Ovary (tissue), 7 donors: ENCODE measurements at regions not wholly inside any gene's neighbourhood (a gene's known extent, or its start where the extent isn't known, plus 50 kb on each side); places are given as distances from the start of the nearest gene placed in this dataset.

Source experiments
- DNase-seq, 5 donors: peaks; one replicate each; pipeline ENCODE4 v3.0.0-alpha.2; 2019 to 2020
- H3K27ac ChIP-seq, 2 donors: fragments of 200-600 bp; one replicate each; pipeline versions ENCODE4 v1.5.1 to v1.8.0; 2019 to 2022
- H3K27me3 ChIP-seq: fragments of 200-600 bp; one replicate; pipeline ENCODE4 v1.8.0; 2022
- H3K36me3 ChIP-seq: fragments of 200-600 bp; sonication (generic); one replicate; pipeline ENCODE4 v1.5.1; 2019
- H3K4me1 ChIP-seq: one replicate; pipeline ENCODE4 v1.8.1; 2013; ENCODE audit warnings: mild to moderate bottlenecking, moderate library complexity; ENCODE audit not compliant: insufficient read depth
- H3K4me3 ChIP-seq: fragments of 200-600 bp; sonication (generic); one replicate; pipeline ENCODE4 v1.5.1; 2017
- H3K9me3 ChIP-seq, 2 donors: fragments of 200-600 bp in 1 of 2; sonication (generic) in 1 of 2; one replicate each; pipeline versions ENCODE4 v1.5.1 to v1.8.1; 2013 to 2019; ENCODE audit warnings: mild to moderate bottlenecking in 1 of 2, moderate library complexity in 1 of 2
- CTCF ChIP-seq, 3 donors: fragments of 450-650 bp in 2 of 3; fragments of 200-600 bp in 1 of 3; IDR thresholded peaks; one replicate each; pipeline versions ENCODE4 v1.5.1 to v1.8.0; 2016 to 2022; ENCODE audit warnings: antibody characterized with exemption in 3 of 3, mild to moderate bottlenecking in 1 of 3
- EP300 ChIP-seq: sonication (generic); formaldehyde crosslinking; IDR thresholded peaks from one replicate; pipeline ENCODE4 v1.6.1; 2017; ENCODE audit warnings: antibody characterized with exemption
- POLR2A ChIP-seq: fragments of 450-650 bp; IDR thresholded peaks from one replicate; pipeline ENCODE4 v1.6.1; 2017; ENCODE audit warnings: antibody characterized with exemption, mild to moderate bottlenecking, moderate library complexity
- WGBS, 3 donors: extraction: QIAGEN DNeasy Blood & Tissue Kit in 1 of 3; methylation state at CpG; one replicate each; pipeline versions ENCODE4 v1.1.5 to v1.1.7; 2013 to 2017; 5-methylcytosine and 5-hydroxymethylcytosine counted together
- intact Hi-C, 4 donors: fragments of 100-400 bp; cut with DNase I; formaldehyde crosslinking; loops; one replicate each; pipeline versions ENCODE4 v1.11.0 to v1.15.1; 2022 to 2023
- donor health status: DM: no; HTN: no; CAD: no; lungs with moderate emphysema.
- donor health status: DM: no; HTN: no; CAD: no.
- donor health status: Bipolar disorder and iron deficiency.
- donor health status: DM: no; HTN: no; CAD: no.
- donor health status: DM: yes; HTN: yes; CAD: no.

DNA sequence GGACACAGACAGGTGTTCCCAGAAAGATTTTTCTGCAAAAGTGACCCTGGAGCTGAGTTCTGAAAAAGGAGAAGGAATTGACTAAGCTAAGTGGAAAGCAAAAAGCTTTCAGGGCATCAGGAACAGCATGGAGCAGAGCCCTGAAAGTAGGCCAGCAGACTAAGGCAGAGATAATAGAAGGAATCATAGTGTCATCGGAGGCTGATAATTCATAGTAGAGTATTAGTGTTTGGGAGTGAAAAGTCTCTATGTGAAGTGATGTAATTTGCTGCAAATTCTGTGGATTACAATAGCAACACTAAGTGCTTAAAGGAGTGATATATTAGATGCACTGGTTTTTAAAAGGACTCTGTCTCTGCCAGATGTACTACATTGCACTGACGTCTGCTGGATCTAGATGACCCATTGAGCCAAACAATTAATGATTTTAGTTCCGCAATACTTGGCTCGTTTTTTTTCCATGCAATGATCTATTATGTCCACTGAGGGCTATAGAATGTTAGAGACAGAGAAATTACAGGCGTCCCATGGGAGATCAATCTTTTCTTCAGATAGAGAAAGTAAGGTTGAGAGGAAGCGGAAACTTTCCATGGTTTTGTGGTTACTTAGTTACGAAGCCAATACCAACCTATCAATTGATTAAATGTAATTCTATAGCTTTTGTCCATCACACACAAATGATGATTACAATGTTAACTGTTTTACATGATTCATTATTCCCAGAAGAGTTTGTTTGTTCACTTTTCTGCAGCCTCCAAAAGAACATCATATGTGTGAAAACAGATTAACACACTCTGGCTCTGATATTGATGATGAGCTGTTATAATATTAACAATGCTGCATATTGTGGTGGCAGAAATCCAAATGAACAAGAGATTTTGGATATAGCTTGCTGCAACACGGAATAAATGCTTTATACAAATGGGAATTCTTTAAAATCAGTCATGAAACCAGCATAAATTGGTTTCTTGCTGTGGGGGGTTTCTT is 143.7 kb downstream of the MC4R start:
- Histone ChIP-seq H3K27ac (no peak overlapping the region), H3K27me3 (no peaks in the 10 kb centered on the region), H3K9me3 (no peaks in the 10 kb centered on the region), H3K4me1 (no peaks in the 10 kb centered on the region), H3K36me3 (no peaks in the 10 kb centered on the region), H3K4me3 (no peak overlapping the region)
- 67 to 77% (median 77%) methylated on average over 8 of the region's 8 CpGs for WGBS, 3 donors
- no peak for DNase-seq
- intact Hi-C loops: loop anchor here in 1 of 4 donors (5.0 kb wide), 1 partner anchor 247 kb away; no protein-coding TSS in a partner anchor
- TF ChIP-seq POLR2A (no peak), EP300 (no peak), CTCF (IDR thresholded peaks at IDR 0.05) (no peak)

- Histone ChIP-seq H3K9me3 (no peaks in the 10 kb centered on the region), H3K4me3 (no peak overlapping the region), H3K4me1 (no peaks in the 10 kb centered on the region), H3K27ac (no peak overlapping the region), H3K27me3 (no peaks in the 10 kb centered on the region), H3K36me3 (no peaks in the 10 kb centered on the region)
- TF ChIP-seq POLR2A: no peak
- TF ChIP-seq CTCF (IDR thresholded peaks at IDR 0.05): no peak
- TF ChIP-seq EP300: no peak
- 85 to 93% (median 89%) methylated on average over 5 of the region's 5 CpGs for WGBS, 3 donors
- intact Hi-C loops: no loop called here
- no peak for DNase-seq
Observed at GRCh38 chr18:60215432-60215831, 157.1 kb downstream of the MC4R start.

GRCh38 chr18:60209042-60209441 is 163.5 kb downstream of the MC4R start:
- no peak for DNase-seq
- no peak overlapping the region for H3K27ac ChIP-seq
- intact Hi-C loops: no loop called here
- TF ChIP-seq POLR2A (no peak), CTCF (IDR thresholded peaks at IDR 0.05) (no peak), EP300 (no peak)
- H3K4me3 ChIP-seq: no peak overlapping the region
- no peaks in the 10 kb centered on the region for H3K4me1 ChIP-seq
- 8 to 11% (median 9%) methylated on average over 1 of the region's 1 CpG for WGBS, 3 donors
- no peaks in the 10 kb centered on the region for H3K9me3 ChIP-seq
- H3K36me3 ChIP-seq: no peaks in the 10 kb centered on the region
- no peaks in the 10 kb centered on the region for H3K27me3 ChIP-seq

GRCh38 chr18:60202708-60203107 is 169.9 kb downstream of the MC4R start:
- Histone ChIP-seq H3K9me3 (no peaks in the 10 kb centered on the region), H3K4me1 (no peaks in the 10 kb centered on the region), H3K27ac (no peak overlapping the region), H3K4me3 (no peak overlapping the region), H3K36me3 (no peaks in the 10 kb centered on the region), H3K27me3 (no peaks in the 10 kb centered on the region)
- WGBS, 3 donors: 60 to 90% (median 85%) methylated on average over 1 of the region's 1 CpG
- TF ChIP-seq POLR2A: no peak
- no peak for TF ChIP-seq CTCF (IDR thresholded peaks at IDR 0.05)
- TF ChIP-seq EP300: no peak
- intact Hi-C loops: no loop called here
- no peak for DNase-seq
